Liver (tissue), 8 donors: ENCODE measurements at regions not wholly inside any gene's neighbourhood (a gene's known extent, or its start where the extent isn't known, plus 50 kb on each side); places are given as distances from the start of the nearest gene placed in this dataset.

Source experiments
- DNase-seq: peaks from one replicate; pipeline ENCODE4 v3.0.0-alpha.2; 2017; ENCODE audit warnings: low spot score
- H3K27ac ChIP-seq, 2 donors: one replicate each; pipeline ENCODE4 v1.7.0; 2013; ENCODE audit warnings: inconsistent platforms in 2 of 2, low read length in 2 of 2, control low read depth in 1 of 2, low read depth in 1 of 2, mild to moderate bottlenecking in 1 of 2
- H3K27me3 ChIP-seq, 4 donors: one replicate each; pipeline versions ENCODE4 v1.6.1 to v1.7.0; 2013; ENCODE audit warnings: low read length in 3 of 4, inconsistent platforms in 1 of 4, mild to moderate bottlenecking in 1 of 4, moderate library complexity in 1 of 4; ENCODE audit not compliant: control insufficient read depth in 4 of 4, insufficient read depth in 4 of 4
- H3K36me3 ChIP-seq, 4 donors: one replicate each; pipeline versions ENCODE4 v1.6.1 to v1.7.0; 2013; ENCODE audit warnings: low read length in 3 of 4, mild to moderate bottlenecking in 3 of 4, low read depth in 1 of 4, moderate library complexity in 1 of 4; ENCODE audit not compliant: control insufficient read depth in 4 of 4, insufficient read depth in 3 of 4
- H3K4me1 ChIP-seq, 4 donors: one replicate each; pipeline versions ENCODE4 v1.6.1 to v1.7.0; 2013; ENCODE audit warnings: low read length in 3 of 4, mild to moderate bottlenecking in 3 of 4, moderate library complexity in 1 of 4; ENCODE audit not compliant: control insufficient read depth in 4 of 4, insufficient read depth in 4 of 4
- H3K4me3 ChIP-seq, 3 donors: one replicate each; pipeline versions ENCODE4 v1.6.1 to v1.7.0; 2013; ENCODE audit warnings: low read length in 3 of 3, control low read depth in 1 of 3, low read depth in 1 of 3, mild to moderate bottlenecking in 1 of 3
- H3K9ac ChIP-seq, 2 donors: one replicate each; pipeline ENCODE4 v1.7.0; 2013; ENCODE audit warnings: low read length in 2 of 2, mild to moderate bottlenecking in 2 of 2, moderate library complexity in 2 of 2, control low read depth in 1 of 2, low read depth in 1 of 2
- H3K9me3 ChIP-seq, 4 donors: one replicate each; pipeline versions ENCODE4 v1.6.1 to v1.7.0; 2013; ENCODE audit warnings: low read length in 3 of 4; ENCODE audit not compliant: control insufficient read depth in 4 of 4
- ATF3 ChIP-seq: IDR thresholded peaks from 2 replicates; pipeline ENCODE4 v1.6.1; 2016; ENCODE audit warnings: antibody characterized with exemption
- CTCF ChIP-seq: fragments of 150-350 bp; IDR thresholded peaks from 2 replicates; pipeline ENCODE4 v1.5.1; 2017; ENCODE audit warnings: improper control_type of control experiment, low read depth, low read length; ENCODE audit not compliant: missing input control
- EGR1 ChIP-seq, 2 donors: IDR thresholded peaks; 2 replicates each; pipeline ENCODE4 v1.6.1; 2016 to 2018; ENCODE audit warnings: antibody characterized with exemption in 2 of 2, low read depth in 2 of 2
- FOXA1 ChIP-seq: IDR thresholded peaks from 2 replicates; pipeline ENCODE4 v1.6.1; 2016; ENCODE audit warnings: antibody characterized with exemption
- FOXA2 ChIP-seq: IDR thresholded peaks from 2 replicates; pipeline ENCODE4 v1.6.1; 2016; ENCODE audit warnings: antibody characterized with exemption
- GABPA ChIP-seq, 2 donors: IDR thresholded peaks in 1 of 2; conservative IDR thresholded peaks in 1 of 2; 2 replicates each; pipeline ENCODE4 v1.6.1; 2016; ENCODE audit warnings: antibody characterized with exemption in 2 of 2, mild to moderate bottlenecking in 1 of 2, moderate library complexity in 1 of 2
- HNF4A ChIP-seq, 2 donors: conservative IDR thresholded peaks; 2 replicates each; pipeline ENCODE4 v1.6.1; 2016; ENCODE audit warnings: antibody characterized with exemption in 2 of 2, mild to moderate bottlenecking in 2 of 2
- HNF4G ChIP-seq: IDR thresholded peaks from 2 replicates; pipeline ENCODE4 v1.6.1; 2016; ENCODE audit warnings: antibody characterized with exemption
- JUND ChIP-seq, 2 donors: IDR thresholded peaks; 2 replicates each; pipeline ENCODE4 v1.6.1; 2016; ENCODE audit warnings: antibody characterized with exemption in 2 of 2
- NR2F2 ChIP-seq: IDR thresholded peaks from 2 replicates; pipeline ENCODE4 v1.6.1; 2016; ENCODE audit warnings: antibody characterized with exemption
- RAD21 ChIP-seq, 2 donors: IDR thresholded peaks; 2 replicates each; pipeline ENCODE4 v1.6.1; 2016; ENCODE audit warnings: antibody characterized with exemption in 2 of 2, mild to moderate bottlenecking in 2 of 2
- SP1 ChIP-seq: IDR thresholded peaks from 2 replicates; pipeline ENCODE4 v1.6.1; 2018; ENCODE audit warnings: antibody characterized with exemption, mild to moderate bottlenecking
- TAF1 ChIP-seq: conservative IDR thresholded peaks from 2 replicates; pipeline ENCODE4 v1.6.1; 2016; ENCODE audit warnings: antibody characterized with exemption, mild to moderate bottlenecking
- YY1 ChIP-seq: IDR thresholded peaks from 2 replicates; pipeline ENCODE4 v1.6.1; 2016; ENCODE audit warnings: antibody characterized with exemption, mild to moderate bottlenecking
- ZBTB33 ChIP-seq: IDR thresholded peaks from 2 replicates; pipeline ENCODE4 v1.6.1; 2016; ENCODE audit warnings: antibody characterized with exemption
- WGBS: extraction: QIAGEN DNeasy Blood & Tissue Kit; methylation state at CpG from one replicate; pipeline ENCODE4 v1.1.7; 2013; 5-methylcytosine and 5-hydroxymethylcytosine counted together
- donor health status: healthy.
- donor health status: healthy.
- donor health status: healthy.
- donor health status: healthy.
- donor health status: healthy.

GRCh38 chr17:14921936-14922335 is 343.2 kb downstream of the PMP22 start:
- no peak for TF ChIP-seq RAD21 (IDR thresholded peaks at IDR 0.05)
- Histone ChIP-seq H3K9me3 (peaks cover 0 to 3% (median 0%) of the 10 kb centered on the region in 4 donors), H3K27ac (no peak overlapping the region), H3K4me1 (peaks cover 3 to 16% (median 14%) of the 10 kb centered on the region in 4 donors), H3K4me3 (no peak overlapping the region), H3K27me3 (no peaks in the 10 kb centered on the region), H3K36me3 (no peaks in the 10 kb centered on the region), H3K9ac (no peak overlapping the region)
- DNase-seq = no peak
- WGBS = 93% methylated on average over 3 of the region's 3 CpGs

- H3K27ac ChIP-seq = no peak overlapping the region
- H3K36me3 ChIP-seq = no peaks in the 10 kb centered on the region
- DNase-seq = no peak
- H3K4me3 ChIP-seq = no peak overlapping the region
- 67% methylated on average over 5 of the region's 5 CpGs for WGBS
- no peaks in the 10 kb centered on the region for H3K27me3 ChIP-seq
- TF ChIP-seq GABPA (IDR thresholded peaks at IDR 0.05 in 1 of 2, conservative IDR thresholded peaks at IDR 0.05 in 1 of 2) = no peak
- no peak for TF ChIP-seq ATF3
- TF ChIP-seq NR2F2 = no peak
- TF ChIP-seq YY1 = no peak
- TF ChIP-seq RAD21 (IDR thresholded peaks at IDR 0.05) = no peak
- TF ChIP-seq FOXA1 = no peak
- TF ChIP-seq JUND (IDR thresholded peaks at IDR 0.05) = no peak
- no peak for TF ChIP-seq FOXA2
- no peak overlapping the region for H3K9ac ChIP-seq
- H3K9me3 ChIP-seq = peaks cover 0 to 3% (median 0%) of the 10 kb centered on the region in 4 donors
- H3K4me1 ChIP-seq = no peaks in the 10 kb centered on the region
Measured at GRCh38 chr17:14919631-14920213, 345.4 kb downstream of the PMP22 start.

- no peak overlapping the region for H3K9ac ChIP-seq
- H3K4me1 ChIP-seq = no peaks in the 10 kb centered on the region
- no peak overlapping the region for H3K27ac ChIP-seq
- no peak for DNase-seq
- H3K4me3 ChIP-seq = no peak overlapping the region
- no peak for TF ChIP-seq EGR1 (IDR thresholded peaks at IDR 0.05; ENCODE audit: low read depth in 2 of 2)
- no peak for TF ChIP-seq FOXA1
- no peak for TF ChIP-seq HNF4G
- no peak for TF ChIP-seq YY1
- TF ChIP-seq SP1 = no peak
- TF ChIP-seq HNF4A (conservative IDR thresholded peaks at IDR 0.05) = no peak
- TF ChIP-seq RAD21 (IDR thresholded peaks at IDR 0.05) = no peak
- TF ChIP-seq JUND (IDR thresholded peaks at IDR 0.05) = no peak
- no peak for TF ChIP-seq CTCF
- no peak for TF ChIP-seq ZBTB33
- no peak for TF ChIP-seq GABPA (IDR thresholded peaks at IDR 0.05 in 1 of 2, conservative IDR thresholded peaks at IDR 0.05 in 1 of 2)
- TF ChIP-seq TAF1 = no peak
- TF ChIP-seq FOXA2 = no peak
- no peak for TF ChIP-seq ATF3
- TF ChIP-seq NR2F2 = no peak
- no peaks in the 10 kb centered on the region for H3K27me3 ChIP-seq
- peaks cover 0 to 3% (median 0%) of the 10 kb centered on the region in 4 donors for H3K9me3 ChIP-seq
- WGBS = 76% methylated on average over 5 of the region's 5 CpGs
- no peaks in the 10 kb centered on the region for H3K36me3 ChIP-seq
Measured at GRCh38 chr17:14919094-14919493, 346.0 kb downstream of the PMP22 start.
